GM13977 (cell line): ENCODE measurements at regions not wholly inside any gene's neighbourhood (a gene's known extent, or its start where the extent isn't known, plus 50 kb on each side); places are given as distances from the start of the nearest gene placed in this dataset.

Source experiments
- DNase-seq: peaks from one replicate; pipeline ENCODE4 v3.0.0; 2012; ENCODE audit warnings: low spot score
- CTCF ChIP-seq: IDR thresholded peaks from 2 replicates; pipeline ENCODE4 v1.5.1; 2012; ENCODE audit warnings: mild to moderate bottlenecking, control low read depth; ENCODE audit not compliant: insufficient read depth; ENCODE audit errors: extremely low read depth, missing control alignments
- in situ Hi-C: fragments of 300-500 bp; cut with MboI; formaldehyde crosslinking; loops from one replicate; pipeline ENCODE4 v1.12.0; 2022; ENCODE audit warnings: low sequenced_read_pairs, low pct_unique_long_range_greater_than_20kb, mixed read lengths, inconsistent platforms; ENCODE audit not compliant: unreplicated experiment

- no peak for TF ChIP-seq CTCF
- DNase-seq = no peak
- in situ Hi-C loops = no loop called here
These were observed 622.6 kb upstream of the PTCHD4 start for GRCh38 chr6:48733581-48733980.

- in situ Hi-C loops = no loop called here
- no peak for DNase-seq
- TF ChIP-seq CTCF = no peak
These were observed 603.7 kb upstream of the PTCHD4 start for GRCh38 chr6:48714699-48715098.

GRCh38 chr6:48714250-48714649 lies 603.3 kb upstream of the PTCHD4 start:
- DNase-seq = no peak
- TF ChIP-seq CTCF = no peak
- in situ Hi-C loops = no loop called here

- DNase-seq = no peak
- in situ Hi-C loops = no loop called here
- TF ChIP-seq CTCF = no peak
These were observed 602.6 kb upstream of the PTCHD4 start for GRCh38 chr6:48713612-48714011.

GRCh38 chr6:48706310-48706709 lies 595.3 kb upstream of the PTCHD4 start:
- DNase-seq = no peak
- in situ Hi-C loops = no loop called here
- TF ChIP-seq CTCF = no peak

- in situ Hi-C loops = no loop called here
- DNase-seq = no peak
- TF ChIP-seq CTCF = no peak
These were observed 590.6 kb upstream of the PTCHD4 start for GRCh38 chr6:48701572-48701971.

- no peak for DNase-seq
- in situ Hi-C loops = no loop called here
- no peak for TF ChIP-seq CTCF
These were observed 584.9 kb upstream of the PTCHD4 start for GRCh38 chr6:48695872-48696271.
